NCI-H345 (cell line): ENCODE measurements at regions not wholly inside any gene's neighbourhood (a gene's known extent, or its start where the extent isn't known, plus 50 kb on each side); places are given as distances from the start of the nearest gene placed in this dataset.
"Not testable (repeated sequence)": the region's sequence is repeated elsewhere in the genome, so short reads cannot be mapped to it uniquely, and the experiment has no call there.

Experiments used
- DNase-seq: peaks from one replicate; lab custom pipeline; 2025; lab: John Stamatoyannopoulos, UW

DNA sequence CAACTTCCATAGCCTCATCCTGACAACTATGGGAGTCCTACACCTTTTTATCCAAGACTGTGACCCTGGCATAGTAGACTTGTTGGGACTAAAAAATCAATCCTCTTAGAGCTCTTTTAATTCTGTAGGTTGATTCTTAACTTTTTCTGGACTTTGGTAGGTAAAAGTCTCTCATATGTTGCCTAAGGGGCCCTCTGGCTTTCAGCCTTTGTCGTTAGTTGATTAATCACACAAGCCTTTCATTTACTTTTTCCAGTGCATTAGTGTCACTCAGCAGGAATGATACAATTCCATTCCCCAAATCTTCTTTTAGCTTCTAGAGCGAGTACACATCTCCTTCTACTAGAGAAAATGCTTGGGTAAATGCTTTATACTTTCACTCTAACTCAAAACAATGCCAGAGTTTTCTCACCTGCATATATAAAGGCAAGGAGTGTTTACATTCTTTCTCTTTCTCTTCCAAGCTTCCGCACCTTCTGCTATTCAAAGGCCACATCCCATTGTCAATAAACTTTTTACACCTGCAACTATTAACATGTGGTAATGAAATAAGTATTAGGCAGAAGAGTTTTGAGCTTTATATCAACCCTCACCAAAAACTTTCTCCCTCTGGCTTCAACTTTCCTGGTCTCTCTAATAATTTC is 516.6 kb downstream of the FAM181B start:
- DNase-seq, result peak; percentile 13

DNA sequence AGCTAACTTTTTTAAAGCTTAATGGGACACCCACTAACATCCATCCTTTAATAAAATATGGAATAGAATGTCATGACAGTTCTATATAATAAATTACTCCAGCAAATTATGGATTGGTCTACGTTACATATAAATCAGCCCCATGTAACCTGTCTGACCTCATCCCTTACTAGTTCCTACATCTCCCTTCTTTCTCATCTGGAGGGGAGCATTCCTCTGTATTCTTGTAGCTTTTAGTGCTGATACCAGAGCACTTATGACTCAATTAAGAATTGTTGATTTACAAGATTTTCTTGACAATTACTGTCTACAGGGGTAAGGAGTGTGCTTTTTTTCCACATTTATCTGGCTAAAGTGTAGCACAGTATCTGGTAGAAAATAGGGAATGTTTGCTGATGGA is 523.7 kb downstream of the FAM181B start:
- no peak for DNase-seq

DNA sequence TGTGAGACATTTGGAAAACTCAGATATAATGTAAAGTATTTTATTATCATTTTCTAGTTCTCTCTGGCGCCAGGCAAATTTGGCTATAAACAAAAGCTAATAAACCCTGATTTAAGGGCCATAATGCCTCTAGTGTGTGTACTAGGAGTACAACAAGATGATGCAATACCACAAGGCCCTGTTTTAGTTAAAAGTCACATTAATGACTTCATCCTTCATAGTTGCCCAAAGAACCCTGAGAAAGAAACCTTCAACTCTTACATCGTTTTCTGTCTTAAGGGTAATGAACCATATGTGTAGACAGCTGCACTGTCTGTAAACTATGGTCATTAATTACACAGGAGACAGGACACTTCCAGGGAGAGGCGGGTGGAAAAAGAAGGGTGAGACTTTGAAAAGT is 538.4 kb downstream of the FAM181B start:
- DNase-seq, result no peak

DNA sequence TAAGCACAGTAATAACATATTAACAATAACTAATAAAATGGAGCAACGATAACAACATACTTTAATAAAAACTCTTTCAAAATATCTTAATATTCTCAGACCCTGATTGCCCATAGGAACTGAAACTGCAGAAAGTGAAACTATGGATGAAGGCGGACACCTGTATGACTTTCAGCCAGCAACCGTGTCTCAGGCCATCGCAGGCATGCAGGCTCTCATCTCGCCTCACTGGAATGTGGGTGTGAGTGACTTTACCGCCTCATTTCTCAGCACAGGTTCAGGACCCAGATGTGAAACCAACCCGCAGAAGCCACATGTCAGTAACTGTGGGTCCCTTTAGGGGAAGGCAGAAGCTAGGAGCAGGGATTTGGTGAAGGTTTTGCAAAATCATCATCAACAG is 539.1 kb downstream of the FAM181B start:
- DNase-seq, result no peak

DNA sequence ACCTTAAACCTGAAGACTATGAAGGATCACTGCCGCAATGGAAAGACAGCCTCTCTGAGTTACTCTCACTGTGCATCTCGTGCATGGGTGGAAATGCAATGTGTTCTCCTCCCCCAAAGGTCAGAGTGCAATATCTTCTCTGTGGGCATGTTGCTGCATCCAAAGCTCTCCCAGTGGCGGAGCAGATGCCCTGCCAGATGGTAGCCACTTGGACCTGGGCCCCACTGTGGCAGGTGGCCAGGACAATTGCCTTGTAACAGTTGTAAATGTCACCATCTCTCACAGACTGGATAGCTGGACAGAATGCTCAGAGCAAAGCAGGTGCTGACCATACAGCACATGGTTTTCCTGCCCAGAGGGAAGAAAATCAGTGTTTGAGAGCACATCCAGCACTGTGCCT is 542.0 kb downstream of the FAM181B start:
- no peak for DNase-seq

- DNase-seq, result no peak
Measured at GRCh38 chr11:82185925-82186324, 547.7 kb downstream of the FAM181B start.

- no peak for DNase-seq
Measured at GRCh38 chr11:82184966-82185365, 548.7 kb downstream of the FAM181B start.

DNA sequence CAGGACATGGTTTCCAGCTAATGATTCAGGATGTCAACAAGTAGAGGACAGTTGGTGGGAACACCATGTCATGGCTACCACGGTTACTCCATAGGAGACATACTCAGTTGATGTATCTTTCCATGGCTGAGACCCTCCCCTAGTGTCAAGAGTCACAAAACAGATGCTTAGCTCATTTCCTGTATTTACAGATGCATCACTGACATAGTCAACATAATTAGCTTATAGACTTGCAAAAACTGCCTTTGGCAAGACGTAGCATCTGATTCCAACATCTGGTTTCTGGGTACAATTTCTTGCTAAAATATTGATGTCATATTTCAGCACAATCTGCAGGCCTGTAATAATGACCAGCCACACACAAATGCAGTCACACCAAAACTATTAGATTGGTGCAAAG is 550.3 kb downstream of the FAM181B start:
- no peak for DNase-seq

- not testable (repeated sequence) for DNase-seq
Measured at GRCh38 chr11:82182697-82183096, 551.0 kb downstream of the FAM181B start.

DNA sequence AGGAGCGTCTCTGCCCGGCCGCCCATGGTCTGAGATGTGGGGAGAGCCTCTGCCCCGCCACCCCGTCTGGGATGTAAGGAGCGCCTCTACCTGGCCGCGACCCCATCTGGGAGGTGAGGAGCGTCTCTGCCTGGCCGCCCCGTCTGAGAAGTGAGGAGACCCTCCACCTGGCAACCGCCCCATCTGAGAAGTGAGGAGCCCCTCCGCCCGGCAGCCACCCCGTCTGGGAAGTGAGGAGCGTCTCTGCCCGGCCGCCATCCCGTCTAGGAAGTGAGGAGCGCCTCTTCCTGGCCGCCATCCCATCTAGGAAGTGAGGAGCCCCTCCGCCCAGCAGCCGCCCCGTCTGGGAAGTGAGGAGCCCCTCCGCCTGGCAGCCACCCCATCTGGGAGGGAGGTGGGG is 551.9 kb downstream of the FAM181B start:
- DNase-seq, result not testable (repeated sequence)

GRCh38 chr11:82176945-82177344 is 556.7 kb downstream of the FAM181B start:
- DNase-seq, result no peak

DNA sequence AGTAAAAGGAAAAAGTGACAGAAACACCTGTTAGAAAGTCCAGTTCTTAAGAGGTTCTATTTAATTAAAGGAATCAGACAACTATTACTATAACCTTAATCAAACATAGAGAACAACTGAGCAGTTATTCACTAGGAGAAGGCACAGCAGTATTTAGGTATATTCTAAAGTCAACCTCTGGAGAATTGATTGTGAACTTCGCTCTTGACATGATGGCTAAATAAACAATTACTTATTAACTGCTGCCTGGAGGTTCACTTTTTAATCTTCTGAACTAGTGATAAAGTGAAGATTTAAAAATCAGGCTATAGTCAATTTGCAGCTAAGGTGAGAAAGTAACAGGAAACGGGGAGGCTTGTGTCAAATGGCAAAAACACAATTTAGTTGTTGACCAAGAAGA is 557.3 kb downstream of the FAM181B start:
- DNase-seq, result no peak

GRCh38 chr11:82174610-82175009 is 559.1 kb downstream of the FAM181B start:
- no peak for DNase-seq

- no peak for DNase-seq
Measured at GRCh38 chr11:82146789-82147188, 586.9 kb downstream of the FAM181B start.

DNA sequence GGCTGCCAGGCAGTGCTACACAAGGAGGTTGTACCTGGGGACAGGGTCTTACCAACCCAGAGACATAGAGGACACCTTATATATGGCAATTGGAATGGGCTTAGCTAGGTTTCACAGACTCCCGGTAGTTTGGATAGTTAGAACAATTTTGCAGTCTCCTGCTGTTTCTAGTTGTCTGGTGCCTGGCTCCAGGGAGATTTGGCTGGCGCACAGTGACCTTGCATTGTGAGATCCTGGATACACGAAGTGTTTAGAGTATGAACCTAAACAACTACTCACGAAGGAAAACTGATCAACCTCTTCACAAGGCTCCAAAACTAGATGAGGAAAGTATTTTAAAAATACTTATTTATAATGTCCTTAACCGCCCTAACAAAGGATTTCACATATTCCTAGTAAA is 614.7 kb downstream of the FAM181B start:
- no peak for DNase-seq

DNA sequence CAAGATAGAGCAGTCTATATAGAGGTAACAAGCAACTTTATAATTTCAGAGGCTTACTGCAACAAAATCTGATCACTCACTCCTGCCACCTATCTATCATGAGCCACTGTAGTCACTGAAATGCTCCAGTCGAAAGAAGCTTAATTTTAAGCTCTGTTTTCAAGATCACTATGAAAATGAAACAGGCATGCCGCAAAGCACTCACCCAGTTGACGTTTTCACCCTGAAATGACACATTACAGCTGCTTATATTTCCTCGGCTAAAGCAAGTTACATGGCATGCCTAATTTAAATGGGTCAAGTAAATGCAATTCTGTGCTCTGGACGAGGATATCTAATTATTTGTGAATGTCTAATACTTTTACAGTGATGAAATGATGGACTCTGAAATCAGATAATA is 616.3 kb downstream of the FAM181B start:
- no peak for DNase-seq

GRCh38 chr11:82105331-82105998 is 628.2 kb downstream of the FAM181B start:
- DNase-seq, result no peak

DNA sequence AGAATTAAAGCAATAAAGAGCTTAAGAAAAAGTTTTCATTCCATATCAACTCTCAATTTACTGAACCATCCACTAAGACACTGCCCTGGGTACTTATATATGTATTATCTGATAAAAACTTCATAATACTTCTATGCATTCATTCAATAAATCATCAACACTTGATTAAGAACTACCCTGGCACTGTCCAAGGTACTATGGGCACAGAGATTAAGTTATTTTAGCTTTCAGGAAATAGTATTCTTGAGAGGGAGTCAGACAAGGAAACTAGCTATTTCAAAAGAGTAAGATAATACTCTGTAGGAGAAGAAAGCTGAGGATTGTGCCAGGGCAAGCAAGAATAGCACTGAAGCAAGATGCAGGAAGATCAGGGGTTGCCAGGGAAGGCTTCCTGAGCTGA is 640.8 kb downstream of the FAM181B start:
- no peak for DNase-seq

DNA sequence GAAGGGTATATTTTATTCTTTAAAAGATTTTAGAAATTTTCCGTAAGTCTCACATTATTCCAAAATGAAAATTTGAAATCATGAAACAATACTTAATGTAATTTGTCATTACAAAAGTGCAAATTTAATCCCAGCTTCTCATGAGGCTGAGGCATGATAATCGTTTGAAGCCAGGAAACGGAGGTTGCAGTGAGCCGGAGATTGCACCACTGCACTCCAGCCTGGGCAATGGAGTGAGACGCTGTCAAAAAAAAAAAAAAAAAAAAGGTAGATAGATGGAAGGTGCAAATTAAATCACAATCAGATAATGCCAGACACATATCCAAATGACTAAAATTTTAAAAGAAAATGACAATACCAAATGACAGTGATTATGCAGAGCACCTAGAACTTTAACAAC is 644.2 kb downstream of the FAM181B start:
- no peak for DNase-seq

DNA sequence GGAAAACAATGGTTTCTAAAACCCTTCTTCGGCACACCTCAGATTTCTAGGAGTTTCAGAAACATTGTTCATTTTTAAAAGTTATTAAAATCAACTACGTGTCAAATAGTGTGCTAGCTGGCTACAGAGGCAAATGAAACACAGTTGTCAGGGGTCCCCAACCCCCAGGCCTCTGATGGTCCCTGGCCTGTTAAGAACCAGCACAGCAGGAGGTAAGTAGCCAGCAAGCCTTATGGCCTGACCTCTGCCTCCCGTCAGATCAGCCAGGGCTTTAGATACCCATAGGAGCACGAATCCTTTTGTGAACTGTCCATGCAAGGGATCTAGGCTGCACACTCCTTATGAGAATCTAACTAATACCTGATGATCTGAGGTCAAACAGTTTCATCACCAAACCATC is 648.2 kb downstream of the FAM181B start:
- no peak for DNase-seq

DNA sequence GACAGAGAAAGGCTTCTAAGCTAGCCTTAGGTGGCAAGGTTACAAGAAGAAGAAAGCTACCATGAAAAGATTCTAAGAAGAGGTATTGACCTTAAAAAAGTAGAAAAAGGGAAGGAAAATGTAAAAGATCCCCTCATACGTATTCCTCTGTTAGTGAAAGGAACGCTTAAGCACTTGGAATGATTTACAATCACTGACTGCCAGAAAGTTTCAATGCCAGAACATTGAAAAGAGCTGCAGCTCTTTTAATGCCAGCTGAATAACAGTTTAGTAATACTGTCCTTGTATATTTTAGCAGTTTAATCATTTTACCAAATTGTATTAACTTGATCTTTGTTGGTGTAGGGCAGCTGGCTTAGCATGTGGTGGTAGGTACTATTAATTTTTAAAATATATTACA is 650.7 kb downstream of the FAM181B start:
- DNase-seq, result no peak

GRCh38 chr11:82080160-82080559 is 653.5 kb downstream of the FAM181B start:
- DNase-seq, result no peak

DNA sequence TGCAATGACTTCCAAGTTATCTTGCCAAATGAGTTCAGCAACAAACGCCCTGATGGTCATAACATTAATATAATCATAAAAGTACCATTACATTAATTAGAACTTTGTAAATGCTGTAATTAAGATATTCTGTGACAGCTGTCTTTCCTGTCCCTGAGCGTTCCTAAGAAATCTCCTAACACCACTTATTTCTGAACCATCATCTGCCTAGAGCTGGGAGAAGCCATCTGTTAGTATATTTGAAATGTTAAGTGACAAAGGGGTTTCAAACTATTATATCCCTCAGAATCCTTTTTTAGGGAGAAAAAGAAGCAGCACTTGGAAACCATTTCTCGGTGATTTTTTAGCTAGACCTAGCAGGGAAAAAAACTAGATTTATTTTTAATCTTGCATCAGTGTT is 657.5 kb downstream of the FAM181B start:
- DNase-seq, result no peak

- DNase-seq, result no peak
Measured at GRCh38 chr11:82059505-82059904, 674.2 kb downstream of the FAM181B start.
